ENCODE measurements at regions not wholly inside any gene's neighbourhood (a gene's known extent, or its start where the extent isn't known, plus 50 kb on each side); places are given as distances from the start of the nearest gene placed in this dataset.
A peak's percentile ranks its signal among the peaks of the same experiment; 100 is the strongest.
"Not testable (repeated sequence)": the region's sequence is repeated elsewhere in the genome, so short reads cannot be mapped to it uniquely, and the experiment has no call there.

- DNase-seq = no peak
Measured at GRCh38 chr7:113775804-113776203, 143.0 kb downstream of the PPP1R3A start.

DNA sequence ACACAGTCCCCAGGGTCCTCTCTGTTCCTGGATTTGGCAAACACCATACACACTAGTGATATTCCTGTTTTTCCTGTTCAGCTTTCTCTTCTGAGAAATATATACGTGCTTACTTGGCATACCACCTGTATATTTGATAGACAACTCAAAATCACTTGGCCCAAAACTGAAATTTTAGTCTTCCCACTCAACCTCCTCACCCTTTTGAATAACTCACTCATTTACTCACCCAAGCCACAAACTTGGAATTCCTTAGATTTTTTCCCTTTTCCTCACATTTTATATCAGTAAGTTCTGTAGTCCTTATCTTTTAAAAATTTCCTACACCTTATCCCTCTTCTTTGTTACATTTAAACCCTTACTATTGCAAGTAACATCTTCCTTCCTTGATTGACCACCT, 143.4 kb downstream of the PPP1R3A start:
- no peak for DNase-seq

DNA sequence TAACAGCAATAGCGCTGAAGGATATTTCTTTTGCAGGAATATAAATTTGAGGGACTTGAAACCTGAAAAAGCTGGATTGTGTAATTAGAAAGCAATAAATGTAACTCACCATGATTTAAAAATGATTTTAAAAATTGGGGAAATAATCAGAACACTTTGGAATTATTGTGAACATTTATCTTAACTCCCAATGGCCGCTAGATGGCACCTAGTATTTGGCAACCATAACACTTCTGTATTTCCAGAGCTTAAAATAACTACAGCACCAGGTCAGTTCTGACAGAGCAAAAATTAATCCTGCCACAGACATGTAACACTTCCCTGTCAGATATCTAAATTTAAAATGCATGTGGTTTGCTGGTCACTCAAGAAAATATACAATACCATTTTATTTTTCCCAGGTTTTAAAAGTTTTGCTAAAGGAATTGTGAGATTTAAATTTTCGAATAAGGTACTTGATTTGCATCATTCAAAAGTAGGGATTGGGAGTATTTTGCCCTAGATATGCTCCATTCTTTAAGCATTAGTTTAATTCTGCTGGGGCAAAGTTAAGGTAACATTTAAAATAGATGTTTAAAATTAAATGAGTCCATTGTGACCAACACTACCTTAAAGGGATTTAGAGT, 144.5 kb downstream of the PPP1R3A start:
- DNase-seq = no peak

DNA sequence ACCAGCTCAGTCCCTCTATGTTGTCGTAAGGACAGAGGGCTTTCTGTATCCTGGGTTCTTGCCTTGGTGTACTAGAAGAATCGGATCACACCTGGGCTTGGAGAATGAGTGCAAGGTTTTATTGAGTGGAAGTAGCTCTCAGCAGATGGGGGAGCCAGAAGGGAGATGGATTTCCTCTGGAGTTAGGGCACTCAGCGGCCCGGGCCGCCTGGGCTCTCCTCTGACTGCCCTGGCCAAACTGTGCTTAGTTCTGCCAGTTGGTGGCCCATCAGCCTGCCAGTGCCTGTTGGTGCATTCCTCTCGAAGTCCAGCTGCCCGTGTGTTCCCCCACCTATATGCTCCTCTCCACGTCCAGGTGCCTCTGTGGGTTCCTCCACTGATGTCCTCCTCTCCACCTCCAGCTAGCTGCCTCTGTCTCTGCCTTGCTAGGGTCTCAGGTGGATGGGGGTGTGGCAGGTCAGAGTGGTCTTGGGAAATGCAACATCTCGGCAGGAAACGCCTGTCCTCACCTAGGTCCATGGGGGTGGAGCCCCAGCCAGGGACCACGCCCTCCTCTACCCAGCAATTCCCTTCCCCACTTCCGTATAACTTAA, 148.6 kb downstream of the PPP1R3A start:
- no peak for DNase-seq

DNA sequence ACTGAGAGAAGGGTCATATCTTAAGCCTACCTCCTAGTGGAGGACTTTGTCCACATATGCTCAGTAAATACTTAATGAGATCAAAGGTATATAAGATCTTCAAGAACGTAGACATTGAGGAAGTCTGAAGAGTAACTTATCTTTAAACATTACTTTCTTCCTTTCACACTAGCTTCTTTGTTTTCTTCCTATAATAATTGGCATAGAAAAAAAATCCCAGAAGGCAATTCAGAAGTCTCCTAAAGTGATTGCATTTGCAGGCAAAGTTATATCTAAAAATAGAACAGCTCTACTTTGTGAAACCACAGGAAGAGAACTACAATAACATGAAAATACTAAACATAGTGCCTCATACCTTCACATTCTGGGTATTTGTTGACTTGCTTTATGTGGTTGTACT, 150.4 kb downstream of the PPP1R3A start:
- DNase-seq = no peak

GRCh38 chr7:113764401-113765035, 154.3 kb downstream of the PPP1R3A start:
- no peak for DNase-seq

- no peak for DNase-seq
Measured at GRCh38 chr7:113763226-113763625, 155.6 kb downstream of the PPP1R3A start.

DNA sequence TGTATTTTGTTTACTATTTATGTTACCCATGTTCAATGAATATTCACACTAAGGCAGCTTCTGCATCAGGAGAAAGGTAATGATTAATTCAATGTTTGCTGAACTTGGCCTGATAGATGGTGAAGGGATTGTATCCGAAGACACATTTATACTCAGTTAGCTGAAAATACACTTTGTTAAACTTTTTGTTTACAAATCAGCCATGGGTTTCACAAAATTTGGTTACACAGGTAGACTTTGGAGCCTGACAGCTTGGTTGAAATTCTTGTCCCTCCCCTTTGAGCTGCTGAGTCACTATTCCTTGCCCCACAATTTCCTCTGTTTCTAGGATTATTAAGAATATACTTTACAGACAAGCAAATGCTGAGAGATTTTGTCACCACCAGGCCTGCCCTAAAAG, 162.6 kb downstream of the PPP1R3A start:
- no peak for DNase-seq

DNA sequence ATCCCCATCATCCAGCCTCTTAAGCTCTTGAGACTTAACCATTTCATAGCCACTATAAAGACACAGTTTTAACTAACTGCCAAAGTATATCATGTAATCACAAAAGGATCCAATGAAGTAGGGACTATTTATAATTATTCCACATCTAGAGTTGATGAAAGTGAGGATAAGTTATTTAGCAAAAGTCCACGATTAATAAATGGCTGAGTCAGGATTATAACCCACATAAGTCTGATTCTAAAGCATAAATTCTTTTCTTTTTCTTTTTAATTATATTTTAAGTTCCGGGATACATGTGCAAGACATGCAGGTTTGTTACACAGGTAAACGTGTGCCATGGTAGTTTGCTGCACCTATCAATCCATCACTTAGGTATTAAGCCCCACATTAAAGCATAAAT, 166.1 kb downstream of the PPP1R3A start:
- DNase-seq = no peak

DNA sequence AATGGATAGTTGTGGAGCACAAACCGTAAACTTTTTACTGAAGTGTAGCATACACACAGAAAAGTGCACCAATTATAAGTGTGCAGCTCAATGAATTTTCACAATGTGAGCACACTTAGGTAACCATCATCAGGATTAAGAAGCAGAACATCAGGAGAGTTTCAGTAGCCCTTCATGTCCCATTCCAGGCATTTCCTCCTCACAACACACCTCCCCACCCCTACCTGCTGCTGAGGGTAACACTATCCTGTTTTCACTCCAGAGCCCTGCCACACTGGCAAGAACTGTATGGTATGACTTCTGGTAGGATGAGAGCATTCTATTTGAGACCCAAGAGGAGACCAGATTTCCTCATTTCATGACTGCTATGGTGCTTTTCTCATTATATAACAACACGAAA, 166.5 kb downstream of the PPP1R3A start:
- no peak for DNase-seq

DNA sequence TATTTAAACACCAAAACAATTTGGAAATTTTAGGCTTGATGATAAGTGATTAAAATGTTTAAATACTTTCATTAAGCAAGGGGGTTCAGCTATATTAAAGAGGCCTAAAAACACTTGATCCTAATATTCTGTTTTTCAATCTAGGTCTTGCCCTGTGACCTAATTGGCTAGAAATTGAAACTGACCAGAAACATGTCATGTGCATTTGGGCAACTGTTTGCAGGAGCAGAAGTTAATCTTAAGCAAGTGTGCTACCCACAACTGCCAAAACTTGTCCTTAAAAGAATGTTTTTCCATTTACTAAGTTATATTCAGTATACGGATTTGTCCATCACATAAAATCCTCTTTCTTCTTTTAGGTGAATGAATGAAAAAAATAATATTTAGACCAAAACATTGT, 167.3 kb downstream of the PPP1R3A start:
- no peak for DNase-seq

GRCh38 chr7:113748385-113748784, 170.4 kb downstream of the PPP1R3A start:
- DNase-seq = not testable (repeated sequence)

GRCh38 chr7:113742946-113743431, 175.8 kb downstream of the PPP1R3A start:
- DNase-seq = not testable (repeated sequence)

DNA sequence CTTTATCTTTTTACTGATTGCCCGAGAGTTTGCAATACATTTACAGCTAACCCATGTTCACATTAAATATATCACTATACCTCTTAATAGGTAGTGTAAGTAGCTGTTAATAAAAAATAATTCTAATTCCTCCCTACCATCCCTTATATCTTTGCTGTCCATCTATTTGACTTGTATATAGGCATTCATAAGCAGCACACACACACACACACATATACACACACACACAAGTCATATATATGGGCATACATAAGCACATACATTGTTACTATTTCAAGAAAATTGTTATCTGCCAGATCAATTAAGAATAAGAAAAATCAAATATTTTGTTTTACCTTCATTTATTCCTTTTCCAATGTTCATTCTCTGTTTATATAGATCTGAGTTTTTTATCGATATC, 176.4 kb downstream of the PPP1R3A start:
- DNase-seq = no peak

- no peak for DNase-seq
Measured at GRCh38 chr7:113731571-113731970, 187.2 kb downstream of the PPP1R3A start.

DNA sequence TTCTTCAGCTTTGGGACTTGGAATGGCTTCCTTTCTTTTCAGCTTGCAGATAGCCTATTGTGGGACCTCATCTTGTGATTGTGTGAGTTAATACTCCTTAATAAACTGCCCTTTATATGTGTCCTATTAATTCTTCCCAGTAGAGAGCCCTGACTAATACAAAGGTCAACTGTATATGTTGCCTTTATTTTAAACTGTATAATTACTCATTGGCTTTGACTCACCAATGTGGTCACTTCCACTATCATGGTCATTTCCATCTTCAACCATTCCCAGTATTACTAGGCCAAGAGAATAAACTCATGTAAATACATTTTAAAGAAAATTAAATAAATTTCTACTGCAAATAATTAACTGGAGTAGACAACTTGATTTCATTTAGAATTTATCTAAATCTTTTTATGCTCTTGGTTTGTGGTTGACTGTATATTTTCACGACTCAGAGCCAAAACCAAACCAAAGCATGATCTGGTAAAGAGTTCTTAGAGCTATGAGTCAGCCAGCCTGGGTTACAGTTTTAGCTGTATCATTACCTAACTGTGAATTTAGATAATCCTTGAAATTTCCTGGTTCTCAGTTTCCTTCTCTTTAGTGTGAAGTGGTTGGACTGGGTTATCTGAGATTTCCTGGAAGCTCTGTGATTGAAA, 188.4 kb downstream of the PPP1R3A start:
- DNase-seq = no peak

DNA sequence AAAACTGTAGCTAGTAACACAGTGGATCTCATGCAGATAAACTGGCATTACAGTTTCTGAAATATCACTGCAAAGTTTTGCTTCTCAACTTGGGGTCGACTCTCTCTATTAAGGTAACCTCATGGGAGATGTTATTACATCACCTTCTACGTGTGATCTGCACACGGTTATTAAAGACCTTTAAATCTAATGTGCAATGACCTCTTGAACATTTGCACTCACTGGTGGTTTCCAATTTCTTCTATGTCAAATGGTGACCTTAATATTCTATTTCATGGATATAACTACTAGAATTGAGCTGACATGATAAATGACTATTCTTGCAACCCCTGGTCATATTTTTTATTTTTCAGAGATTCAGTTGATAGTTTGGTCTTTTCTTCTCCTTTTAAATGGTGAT, 191.3 kb downstream of the PPP1R3A start:
- no peak for DNase-seq

GRCh38 chr7:113722006-113722405, 196.8 kb downstream of the PPP1R3A start:
- no peak for DNase-seq

DNA sequence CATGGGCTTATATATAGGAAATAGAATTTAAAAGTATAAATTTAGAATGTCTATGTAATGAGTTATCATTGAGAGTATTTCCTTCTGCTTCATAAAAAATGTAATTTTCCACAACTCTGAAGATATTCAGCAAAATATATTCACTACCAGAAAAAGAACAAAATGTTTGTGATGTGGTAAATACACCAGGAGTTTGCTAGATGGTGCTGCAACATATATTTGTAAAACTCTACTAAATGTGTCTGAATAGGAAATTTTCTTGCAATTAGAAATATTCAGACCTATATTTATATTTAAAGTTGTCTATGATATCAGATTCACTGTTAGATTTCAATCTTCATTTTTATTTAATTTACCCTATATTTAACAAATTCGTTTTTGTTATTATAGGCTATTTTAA, 201.1 kb downstream of the PPP1R3A start:
- DNase-seq = no peak

GRCh38 chr7:113715981-113716856, 202.6 kb downstream of the PPP1R3A start:
- DNase-seq = no peak

DNA sequence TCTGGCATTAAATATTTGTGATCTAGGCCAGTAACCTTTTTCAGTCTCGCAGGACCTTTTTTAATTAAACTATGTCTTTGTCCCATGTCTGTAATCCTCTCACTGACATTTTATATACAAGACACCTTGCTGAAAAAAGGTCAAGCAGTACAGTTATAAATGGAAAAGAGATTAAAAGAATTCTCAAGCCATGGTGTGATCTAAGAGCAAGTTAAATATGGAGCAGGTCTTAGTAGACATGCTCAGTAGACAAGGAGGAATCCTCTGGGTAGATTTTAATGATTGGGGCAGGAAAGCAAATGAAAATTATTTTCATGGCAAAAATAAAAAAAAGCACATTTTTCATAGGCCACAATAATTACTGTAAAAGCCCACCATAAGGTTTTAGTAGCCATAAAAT, 203.5 kb downstream of the PPP1R3A start:
- DNase-seq = no peak

GRCh38 chr7:113710310-113711096, 208.3 kb downstream of the PPP1R3A start:
- peak in 3 of 5 donors; percentile 2 to 59 (median 24) for DNase-seq
